Stomach (tissue), 8 donors: ENCODE measurements at regions not wholly inside any gene's neighbourhood (a gene's known extent, or its start where the extent isn't known, plus 50 kb on each side); places are given as distances from the start of the nearest gene placed in this dataset.

ENCODE experiments used
- DNase-seq, 2 donors: peaks; one replicate each; pipeline versions ENCODE4 v3.0.0 to v3.0.0-alpha.2; 2013 to 2019
- H3K27ac ChIP-seq, 5 donors: fragments of 200-600 bp in 4 of 5; sonication (generic) in 4 of 5; one replicate each; pipeline ENCODE4 v1.5.1; 2013 to 2019; ENCODE audit warnings: mild to moderate bottlenecking in 1 of 5, moderate library complexity in 1 of 5
- H3K27me3 ChIP-seq, 3 donors: fragments of 200-600 bp; sonication (generic); one replicate each; pipeline ENCODE4 v1.5.1; 2017 to 2019; ENCODE audit warnings: mixed run types in 1 of 3
- H3K36me3 ChIP-seq, 4 donors: fragments of 200-600 bp; sonication (generic); 1 replicate in 3 of 4; 2 replicates in 1 of 4; pipeline ENCODE4 v1.5.1; 2016 to 2019
- H3K4me1 ChIP-seq, 4 donors: fragments of 200-600 bp; sonication (generic); one replicate each; pipeline ENCODE4 v1.5.1; 2016 to 2019
- H3K4me3 ChIP-seq, 4 donors: fragments of 200-600 bp; sonication (generic) in 3 of 4; one replicate each; pipeline ENCODE4 v1.5.1; 2016 to 2019; ENCODE audit warnings: mild to moderate bottlenecking in 1 of 4
- H3K9me3 ChIP-seq, 4 donors: fragments of 200-600 bp; sonication (generic); one replicate each; pipeline ENCODE4 v1.5.1; 2016 to 2019
- CTCF ChIP-seq, 7 experiments: fragments of 450-650 bp in 4 of 7; fragments of 200-600 bp in 3 of 7; sonication (generic) in 3 of 7; IDR thresholded peaks; one replicate each; pipeline ENCODE4 v1.5.1; 2016 to 2019; ENCODE audit warnings: antibody characterized with exemption in 7 of 7, control low read depth in 2 of 7, mild to moderate bottlenecking in 1 of 7
- EP300 ChIP-seq: sonication (generic); formaldehyde crosslinking; IDR thresholded peaks from one replicate; pipeline ENCODE4 v1.6.1; 2017; ENCODE audit warnings: antibody characterized with exemption
- POLR2A ChIP-seq, 4 donors: fragments of 450-650 bp; IDR thresholded peaks; one replicate each; pipeline ENCODE4 v1.6.1; 2016; ENCODE audit warnings: antibody characterized with exemption in 4 of 4, control low read depth in 2 of 4, mild to moderate bottlenecking in 1 of 4, moderate library complexity in 1 of 4
- POLR2AphosphoS5 ChIP-seq, 3 donors: sonication (generic); formaldehyde crosslinking; IDR thresholded peaks; one replicate each; pipeline ENCODE4 v1.6.1; 2016; ENCODE audit warnings: antibody characterized with exemption in 3 of 3
- WGBS, 5 donors: extraction: QIAGEN DNeasy Blood & Tissue Kit in 3 of 5; methylation state at CpG; one replicate each; pipeline versions ENCODE4 v1.1.5 to v1.1.7; 2013 to 2018; 5-methylcytosine and 5-hydroxymethylcytosine counted together
- intact Hi-C: fragments of 100-400 bp; cut with DNase I; formaldehyde crosslinking; loops from one replicate; pipeline ENCODE4 v1.15.1; 2023; ENCODE audit warnings: low total_unique reads
- donor health status: healthy with polysubstance abuse.
- donor health status: Bipolar disorder and iron deficiency.
- donor health status: healthy.

GRCh38 chr20:25140968-25141367 is 54.5 kb upstream of the ENTPD6 start:
- Histone ChIP-seq H3K27ac (no peak overlapping the region), H3K4me1 (peaks cover 0 to 12% (median 5%) of the 10 kb centered on the region in 4 donors), H3K36me3 (no peaks in the 10 kb centered on the region), H3K9me3 (no peaks in the 10 kb centered on the region), H3K27me3 (peaks cover 0 to 6% (median 4%) of the 10 kb centered on the region in 3 donors), H3K4me3 (no peak overlapping the region)
- no peak for DNase-seq
- 93 to 98% (median 94%) methylated on average over 5 of the region's 5 CpGs for WGBS, 5 donors
- intact Hi-C loops: no loop called here
- TF ChIP-seq EP300 (no peak), POLR2AphosphoS5 (IDR thresholded peaks at IDR 0.05) (no peak), CTCF (IDR thresholded peaks at IDR 0.05) (no peak), POLR2A (IDR thresholded peaks at IDR 0.05) (no peak)

GRCh38 chr20:25142435-25142834 is 53.1 kb upstream of the ENTPD6 start:
- WGBS, 5 donors: 88 to 96% (median 92%) methylated on average over 3 of the region's 3 CpGs

GRCh38 chr20:25145131-25145530 is 50.4 kb upstream of the ENTPD6 start:
- H3K4me1 ChIP-seq: peaks cover 10 to 13% (median 12%) of the 10 kb centered on the region in 4 donors
- no peaks in the 10 kb centered on the region for H3K9me3 ChIP-seq
- 51 to 75% (median 70%) methylated on average over 7 of the region's 7 CpGs for WGBS, 5 donors
- H3K27me3 ChIP-seq: peaks cover 8 to 46% (median 28%) of the 10 kb centered on the region in 3 donors
- TF ChIP-seq POLR2A (IDR thresholded peaks at IDR 0.05) (no peak), EP300 (no peak), CTCF (IDR thresholded peaks at IDR 0.05) (no peak), POLR2AphosphoS5 (IDR thresholded peaks at IDR 0.05) (no peak)
- no peak for DNase-seq
- intact Hi-C loops: no loop called here
- no peak overlapping the region for H3K27ac ChIP-seq
- no peak overlapping the region for H3K4me3 ChIP-seq
- no peaks in the 10 kb centered on the region for H3K36me3 ChIP-seq

More at GRCh38 chr20:25142435-25142834, 53.1 kb upstream of the ENTPD6 start:
- TF ChIP-seq CTCF (IDR thresholded peaks at IDR 0.05): no peak
- TF ChIP-seq POLR2A (IDR thresholded peaks at IDR 0.05): no peak
- no peak for TF ChIP-seq EP300
- TF ChIP-seq POLR2AphosphoS5 (IDR thresholded peaks at IDR 0.05): no peak
- peaks cover 0 to 19% (median 4%) of the 10 kb centered on the region in 3 donors for H3K27me3 ChIP-seq
- intact Hi-C loops: no loop called here
- no peak for DNase-seq
- H3K4me1 ChIP-seq: no peaks in the 10 kb centered on the region
- H3K36me3 ChIP-seq: no peaks in the 10 kb centered on the region
- no peak overlapping the region for H3K27ac ChIP-seq
- no peak overlapping the region for H3K4me3 ChIP-seq
- no peaks in the 10 kb centered on the region for H3K9me3 ChIP-seq
